BE2C (cell line): ENCODE measurements at regions not wholly inside any gene's neighbourhood (a gene's known extent, or its start where the extent isn't known, plus 50 kb on each side); places are given as distances from the start of the nearest gene placed in this dataset.

Experiments used
- DNase-seq: peaks from one replicate; pipeline ENCODE4 v3.0.0-alpha.2; 2020
- H3K27me3 ChIP-seq: fragments of 250-450 bp; sonication (Bioruptor Pico); 2 replicates; pipeline ENCODE4 v1.5.1; 2020; ENCODE audit warnings: mild to moderate bottlenecking
- H3K36me3 ChIP-seq: fragments of 250-450 bp; sonication (Bioruptor Pico); 2 replicates; pipeline ENCODE4 v1.5.1; 2020; ENCODE audit warnings: mild to moderate bottlenecking
- H3K4me1 ChIP-seq: fragments of 250-450 bp; sonication (Bioruptor Pico); 2 replicates; pipeline ENCODE4 v1.5.1; 2020
- H3K4me3 ChIP-seq: 2 replicates; pipeline ENCODE4 v1.5.1; 2011; ENCODE audit warnings: low read depth, low read length
- H3K9me3 ChIP-seq: fragments of 250-450 bp; sonication (Bioruptor Pico); 2 replicates; pipeline ENCODE4 v1.5.1; 2020
- TF ChIP-seq, protein P1 (sequence below): IDR thresholded peaks from 2 replicates; pipeline ENCODE4 v1.5.1; 2012; ENCODE audit warnings: mild to moderate bottlenecking, low read depth, low read length

DNA sequence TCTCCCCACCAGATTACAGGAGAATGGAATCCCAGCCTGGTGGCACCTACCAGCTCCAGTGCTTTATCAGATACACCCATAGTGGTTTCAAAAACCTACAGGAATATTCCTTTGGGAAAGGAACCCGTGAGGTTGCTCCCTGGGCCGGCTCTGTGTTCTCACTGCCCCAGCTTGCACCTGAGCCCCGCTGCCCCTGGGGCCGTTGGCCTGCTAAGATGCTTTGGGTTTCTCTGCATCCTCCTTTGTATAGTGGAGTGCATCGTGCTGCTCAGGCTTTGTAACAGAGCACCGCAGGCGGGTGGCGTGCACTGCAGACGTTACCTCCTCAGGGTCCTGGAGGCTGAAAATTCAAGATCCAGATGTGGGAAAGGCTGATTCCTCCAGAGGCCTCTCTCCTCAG lies 414.1 kb downstream of the BRD1 start:
- TF ChIP-seq, protein P1, sequence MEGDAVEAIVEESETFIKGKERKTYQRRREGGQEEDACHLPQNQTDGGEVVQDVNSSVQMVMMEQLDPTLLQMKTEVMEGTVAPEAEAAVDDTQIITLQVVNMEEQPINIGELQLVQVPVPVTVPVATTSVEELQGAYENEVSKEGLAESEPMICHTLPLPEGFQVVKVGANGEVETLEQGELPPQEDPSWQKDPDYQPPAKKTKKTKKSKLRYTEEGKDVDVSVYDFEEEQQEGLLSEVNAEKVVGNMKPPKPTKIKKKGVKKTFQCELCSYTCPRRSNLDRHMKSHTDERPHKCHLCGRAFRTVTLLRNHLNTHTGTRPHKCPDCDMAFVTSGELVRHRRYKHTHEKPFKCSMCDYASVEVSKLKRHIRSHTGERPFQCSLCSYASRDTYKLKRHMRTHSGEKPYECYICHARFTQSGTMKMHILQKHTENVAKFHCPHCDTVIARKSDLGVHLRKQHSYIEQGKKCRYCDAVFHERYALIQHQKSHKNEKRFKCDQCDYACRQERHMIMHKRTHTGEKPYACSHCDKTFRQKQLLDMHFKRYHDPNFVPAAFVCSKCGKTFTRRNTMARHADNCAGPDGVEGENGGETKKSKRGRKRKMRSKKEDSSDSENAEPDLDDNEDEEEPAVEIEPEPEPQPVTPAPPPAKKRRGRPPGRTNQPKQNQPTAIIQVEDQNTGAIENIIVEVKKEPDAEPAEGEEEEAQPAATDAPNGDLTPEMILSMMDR, result no peak
- Histone ChIP-seq H3K4me1 (no peaks in the 10 kb centered on the region), H3K36me3 (no peaks in the 10 kb centered on the region), H3K4me3 (no peak overlapping the region), H3K9me3 (no peaks in the 10 kb centered on the region), H3K27me3 (no peaks in the 10 kb centered on the region)
- no peak for DNase-seq

DNA sequence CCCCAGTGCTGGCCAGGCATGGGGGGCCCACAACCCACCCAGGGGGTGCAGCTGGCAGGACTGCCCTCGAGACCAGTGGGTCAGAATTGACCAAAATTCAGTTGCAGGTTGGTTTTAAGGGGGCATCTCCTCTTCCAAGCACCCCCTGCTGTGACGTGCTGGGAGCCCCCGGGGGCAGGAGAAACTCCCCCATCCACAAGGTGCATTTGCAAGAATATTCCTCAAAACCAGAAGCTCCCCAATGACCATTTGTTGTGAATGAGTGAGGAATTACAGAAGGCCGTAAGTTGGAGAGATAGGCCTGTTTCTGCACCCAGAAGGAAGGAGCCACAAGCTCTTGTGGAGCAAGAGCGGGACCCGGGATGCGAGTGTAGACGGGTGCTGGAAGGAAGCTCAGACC lies 414.5 kb downstream of the BRD1 start:
- Histone ChIP-seq H3K9me3 (no peaks in the 10 kb centered on the region), H3K36me3 (no peaks in the 10 kb centered on the region), H3K4me3 (no peak overlapping the region), H3K4me1 (no peaks in the 10 kb centered on the region), H3K27me3 (no peaks in the 10 kb centered on the region)
- TF ChIP-seq, protein P1, result no peak
- no peak for DNase-seq

DNA sequence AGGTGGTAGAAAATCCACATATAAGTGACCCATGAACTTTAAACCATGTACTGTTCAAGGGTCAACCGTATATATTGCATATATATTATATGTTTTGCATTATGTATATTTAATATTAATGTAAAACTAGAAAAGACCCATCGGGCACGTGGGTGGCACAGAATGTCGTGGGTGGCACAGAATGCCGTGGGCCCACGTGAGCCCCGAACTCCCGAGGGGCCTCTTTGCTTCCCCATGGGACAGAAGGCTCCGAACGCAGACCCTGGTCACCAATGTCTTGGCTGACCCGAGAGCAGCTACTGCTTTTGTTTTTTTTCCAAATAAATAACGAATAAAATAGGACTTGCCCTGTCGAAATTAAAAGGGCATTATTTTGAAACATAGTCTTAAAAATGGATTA lies 415.4 kb downstream of the BRD1 start:
- DNase-seq, result no peak
- no peaks in the 10 kb centered on the region for H3K27me3 ChIP-seq

DNA sequence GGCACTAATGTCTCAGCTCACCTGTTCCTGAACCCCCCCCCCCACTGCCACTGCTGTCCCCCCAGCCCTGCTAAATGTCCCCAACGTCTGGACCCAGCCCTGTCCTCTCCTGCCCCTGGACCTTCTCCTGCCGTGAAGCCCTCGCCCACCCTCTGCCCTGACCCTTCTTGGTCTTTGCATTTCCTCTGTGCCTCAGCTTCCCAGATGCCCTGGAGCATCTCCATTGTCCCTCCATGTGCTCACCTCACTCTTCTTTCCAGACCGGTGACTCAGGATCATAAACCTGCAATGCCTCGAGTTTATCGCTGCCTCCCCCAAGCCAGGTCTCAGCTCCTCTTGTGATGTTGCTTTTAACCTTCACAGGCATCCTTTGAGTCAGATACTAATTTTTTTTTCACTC lies 416.4 kb downstream of the BRD1 start:
- TF ChIP-seq, protein P1, result no peak
- H3K4me3 ChIP-seq, result no peak overlapping the region
- no peaks in the 10 kb centered on the region for H3K9me3 ChIP-seq
- DNase-seq, result no peak
- H3K27me3 ChIP-seq, result no peaks in the 10 kb centered on the region
- no peaks in the 10 kb centered on the region for H3K4me1 ChIP-seq
- no peaks in the 10 kb centered on the region for H3K36me3 ChIP-seq

More for the DNA sequence above, 415.4 kb downstream of the BRD1 start:
- Histone ChIP-seq H3K9me3 (no peaks in the 10 kb centered on the region), H3K4me3 (no peak overlapping the region), H3K4me1 (no peaks in the 10 kb centered on the region), H3K36me3 (no peaks in the 10 kb centered on the region)
- TF ChIP-seq, protein P1, result no peak

DNA sequence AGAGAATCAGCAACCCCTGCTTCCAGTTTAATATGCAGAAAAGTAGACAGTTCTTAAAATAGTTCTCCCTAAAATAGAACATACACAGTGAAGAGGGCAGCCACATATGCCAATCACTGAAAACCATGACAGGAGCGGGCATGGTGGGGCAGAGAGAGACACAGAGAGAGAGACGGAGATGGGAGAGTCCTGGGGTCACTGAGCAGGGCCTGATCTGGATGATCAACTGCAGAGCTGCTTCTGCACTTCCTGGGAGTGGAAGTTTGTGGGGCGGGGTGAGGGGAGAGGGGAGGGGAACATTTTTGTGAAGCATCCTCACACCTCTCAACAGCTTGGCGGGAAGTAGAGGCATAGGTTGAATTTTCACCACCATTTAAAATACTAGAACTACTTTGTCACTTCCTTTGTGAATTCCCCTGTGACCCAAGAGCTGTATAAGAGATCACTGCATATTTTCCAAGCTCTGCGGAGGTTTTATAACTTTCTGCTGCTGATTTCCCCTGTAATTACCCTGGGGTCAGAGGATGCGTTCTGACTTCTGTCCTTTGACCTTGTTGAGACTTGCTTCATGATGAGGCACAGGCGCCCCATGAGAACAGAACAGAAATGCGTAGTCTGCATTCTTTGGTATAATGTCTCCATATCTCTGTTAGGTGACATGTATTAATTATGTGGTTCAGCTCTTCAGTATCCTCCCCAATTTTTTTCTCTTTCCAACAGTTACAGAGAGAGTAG lies 419.4 kb downstream of the BRD1 start:
- Histone ChIP-seq H3K4me3 (no peak overlapping the region), H3K4me1 (no peaks in the 10 kb centered on the region), H3K36me3 (no peaks in the 10 kb centered on the region), H3K9me3 (no peaks in the 10 kb centered on the region), H3K27me3 (no peaks in the 10 kb centered on the region)
- no peak for DNase-seq
- TF ChIP-seq, protein P1, result no peak

DNA sequence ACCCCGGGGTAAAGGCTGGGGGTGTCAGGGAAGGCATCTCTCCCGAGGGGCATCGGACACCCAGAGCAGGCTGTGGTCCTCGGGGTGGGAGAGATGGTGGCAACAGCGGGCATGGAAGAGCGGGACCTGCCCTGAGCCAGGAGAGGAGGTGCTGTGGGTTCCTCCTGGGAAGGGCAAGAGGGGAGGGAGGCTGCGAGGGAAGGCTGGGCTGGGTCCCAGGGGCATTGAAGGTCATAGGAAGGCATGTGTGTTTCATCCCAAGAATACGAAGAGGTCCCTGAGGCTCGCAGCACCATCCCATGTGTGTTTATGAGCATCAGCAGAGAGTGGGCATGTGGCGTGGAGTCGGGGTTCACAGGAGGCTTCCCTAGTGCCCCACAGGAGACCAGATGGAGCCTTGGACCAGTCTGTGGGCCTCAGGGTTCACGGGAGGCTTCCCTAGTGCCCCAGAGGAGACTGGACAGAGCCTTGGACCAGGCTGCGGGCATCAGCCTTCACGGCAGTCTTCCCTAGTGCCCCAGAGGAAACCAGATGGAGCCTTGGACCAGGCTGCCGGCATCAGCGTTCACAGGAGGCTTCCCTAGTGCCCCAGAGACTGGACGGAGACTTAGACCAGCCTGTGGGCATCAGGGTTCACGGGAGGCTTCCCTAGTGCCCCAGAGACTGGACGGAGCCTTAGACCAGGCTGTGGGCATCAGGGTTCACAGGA lies 420.6 kb downstream of the BRD1 start:
- H3K9me3 ChIP-seq, result no peaks in the 10 kb centered on the region
- no peak overlapping the region for H3K4me3 ChIP-seq
- TF ChIP-seq, protein P1, result no peak
- no peaks in the 10 kb centered on the region for H3K4me1 ChIP-seq
- no peaks in the 10 kb centered on the region for H3K36me3 ChIP-seq
- DNase-seq, result no peak
- no peaks in the 10 kb centered on the region for H3K27me3 ChIP-seq
